NT2/D1 (cell line): ENCODE measurements at regions not wholly inside any gene's neighbourhood (a gene's known extent, or its start where the extent isn't known, plus 50 kb on each side); places are given as distances from the start of the nearest gene placed in this dataset.

Source experiments
- SUZ12 ChIP-seq: IDR thresholded peaks from 2 replicates; pipeline ENCODE4 v1.6.1; 2011; ENCODE audit not compliant: insufficient read length, insufficient read depth; ENCODE audit errors: extremely low read depth
- YY1 ChIP-seq: IDR thresholded peaks from 2 replicates; pipeline ENCODE4 v1.6.1; 2011; ENCODE audit not compliant: insufficient read length, insufficient read depth
- ZNF274 ChIP-seq: IDR thresholded peaks from 2 replicates; pipeline ENCODE4 v1.6.1; 2011; ENCODE audit warnings: mild to moderate bottlenecking, low read depth, low read length

GRCh38 chr16:25366078-25366477 lies 108.4 kb upstream of the ZKSCAN2 start:
- TF ChIP-seq YY1, result no peak
- TF ChIP-seq SUZ12, result no peak
- no peak for TF ChIP-seq ZNF274
